Activated naive CD4-positive, alpha-beta T cell treated with anti-CD3 and anti-CD28 coated beads, Interleukin-2, amount 50 U/mL, for 16 hours (primary cell): ENCODE measurements at regions not wholly inside any gene's neighbourhood (a gene's known extent, or its start where the extent isn't known, plus 50 kb on each side); places are given as distances from the start of the nearest gene placed in this dataset.
"Not testable (repeated sequence)": the region's sequence is repeated elsewhere in the genome, so short reads cannot be mapped to it uniquely, and the experiment has no call there.

Experiments
- DNase-seq: peaks from one replicate; pipeline ENCODE4 v3.0.0-alpha.2; 2020

DNA sequence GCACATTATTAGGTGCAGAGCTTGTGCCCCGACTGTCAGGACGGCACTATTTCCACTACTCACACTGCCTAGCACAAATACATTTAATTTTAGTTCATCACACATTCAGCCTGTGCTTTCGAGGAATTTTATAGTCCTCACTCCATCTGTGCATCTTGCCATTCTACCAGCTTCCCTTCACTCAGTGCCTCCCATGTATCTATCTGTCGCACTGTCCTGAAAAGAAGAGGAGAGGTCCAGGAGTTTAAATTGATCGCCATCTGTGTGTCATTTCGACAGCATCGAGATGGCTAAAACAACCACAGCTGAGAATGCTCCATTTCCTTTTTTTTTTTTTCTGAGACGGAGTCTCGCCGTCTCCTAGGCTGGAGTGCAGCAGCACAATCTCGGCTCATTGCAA is 97.6 kb upstream of the FOXN3 start:
- no peak for DNase-seq

DNA sequence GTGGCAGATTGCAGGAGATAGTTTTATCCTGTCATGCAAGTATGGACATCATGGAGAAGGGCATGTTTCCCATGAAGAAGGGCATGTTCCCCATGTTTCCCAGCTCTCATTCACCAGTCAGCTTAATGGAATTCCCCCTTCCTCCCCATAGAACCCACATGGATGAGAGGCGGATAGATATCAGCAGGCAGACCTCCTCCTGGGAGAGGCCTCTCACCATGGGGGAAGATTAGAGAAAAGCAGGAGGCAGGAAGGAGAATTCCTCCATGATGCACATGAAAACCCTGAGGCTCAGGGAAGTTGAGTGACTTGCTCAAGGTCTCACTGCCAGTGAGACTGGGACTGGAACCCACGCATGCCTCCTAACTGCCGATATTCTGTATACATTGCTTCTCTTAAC is 92.9 kb upstream of the FOXN3 start:
- DNase-seq = no peak

DNA sequence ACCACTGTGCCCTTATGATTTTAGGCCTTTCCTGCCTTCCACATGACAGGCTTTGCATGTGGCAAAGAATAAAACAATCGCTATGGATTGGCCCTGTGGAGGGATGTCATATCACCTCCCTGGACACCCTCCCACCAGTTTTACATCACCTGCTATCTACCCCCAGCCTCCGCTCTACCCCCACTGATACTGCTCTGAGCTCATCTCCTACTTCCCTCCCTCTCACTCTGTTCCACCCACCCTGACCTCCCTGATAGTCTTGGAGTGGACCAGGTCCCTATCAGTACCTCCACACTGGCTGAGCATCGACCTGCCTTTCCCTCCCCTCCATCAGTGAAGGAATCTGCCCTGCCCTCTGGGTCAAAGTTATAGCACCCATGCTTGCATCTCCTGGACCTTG is 91.8 kb upstream of the FOXN3 start:
- DNase-seq = no peak

DNA sequence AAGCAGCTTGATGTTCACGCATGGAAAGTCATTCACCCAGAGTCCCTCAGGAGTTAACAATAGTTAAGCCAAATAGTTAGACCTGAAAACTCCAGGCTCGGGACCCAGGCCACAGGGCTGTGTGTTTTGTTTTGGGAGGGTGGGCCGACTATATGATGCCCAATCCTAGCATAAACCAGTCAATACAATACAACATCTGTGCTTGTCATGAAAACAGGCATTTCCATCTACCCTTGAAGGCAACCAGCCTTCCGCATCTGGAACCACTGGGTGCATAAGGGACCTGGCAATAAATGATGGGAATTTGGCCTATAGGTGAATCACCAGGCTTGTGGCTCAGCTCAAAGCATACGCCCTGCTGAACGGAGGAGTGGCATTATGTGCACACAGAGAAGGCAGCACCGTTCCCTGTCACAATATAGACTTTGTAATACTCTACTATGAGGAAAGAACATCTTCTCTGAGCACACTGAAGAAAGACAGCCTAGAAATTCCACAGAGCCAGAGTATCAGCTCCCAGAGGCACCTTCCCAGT is 91.0 kb upstream of the FOXN3 start:
- no peak for DNase-seq

DNA sequence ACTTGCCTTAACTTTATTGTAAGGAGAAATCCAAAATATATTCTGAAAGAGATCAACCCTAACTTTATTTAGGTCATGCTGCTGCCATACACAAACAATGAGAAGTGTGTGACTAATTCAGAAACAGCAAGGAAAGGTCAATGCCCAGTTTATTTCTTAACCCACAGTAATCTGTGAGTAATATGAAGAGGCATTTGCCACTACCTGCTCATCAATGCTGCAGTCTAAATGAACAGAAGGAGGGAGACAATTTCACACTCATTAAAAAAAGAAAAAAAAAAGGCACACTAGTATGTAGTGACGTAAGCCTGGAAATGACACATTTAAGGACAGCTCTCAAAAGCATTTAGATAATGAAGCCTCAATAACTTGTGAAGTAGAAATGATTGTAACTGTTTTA is 90.5 kb upstream of the FOXN3 start:
- no peak for DNase-seq

DNA sequence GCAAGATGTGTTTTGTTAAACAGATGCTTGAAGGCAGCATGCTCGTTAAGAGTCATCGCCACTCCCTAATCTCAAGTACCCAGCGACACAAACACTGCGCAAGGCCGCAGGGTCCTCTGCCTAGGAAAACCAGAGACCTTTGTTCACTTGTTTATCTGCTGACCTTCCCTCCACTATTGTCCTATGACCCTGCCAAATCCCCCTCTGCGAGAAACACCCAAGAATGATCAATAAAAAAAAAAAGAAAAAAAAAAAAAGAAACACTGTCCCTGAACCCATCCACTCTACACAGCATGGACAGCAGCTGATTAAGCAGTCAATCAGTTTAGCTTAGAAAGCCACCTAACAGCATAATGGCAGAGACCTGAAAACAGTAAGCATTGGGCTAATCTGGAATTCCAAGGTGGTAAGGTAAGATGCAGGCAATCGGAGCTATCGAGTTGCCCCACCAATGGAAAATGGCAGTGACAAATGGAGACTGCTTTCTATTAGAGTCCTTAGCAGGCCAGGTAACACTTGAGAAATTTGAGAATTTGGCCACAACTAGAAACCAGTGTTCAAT is 89.9 kb upstream of the FOXN3 start:
- DNase-seq = not testable (repeated sequence)

DNA sequence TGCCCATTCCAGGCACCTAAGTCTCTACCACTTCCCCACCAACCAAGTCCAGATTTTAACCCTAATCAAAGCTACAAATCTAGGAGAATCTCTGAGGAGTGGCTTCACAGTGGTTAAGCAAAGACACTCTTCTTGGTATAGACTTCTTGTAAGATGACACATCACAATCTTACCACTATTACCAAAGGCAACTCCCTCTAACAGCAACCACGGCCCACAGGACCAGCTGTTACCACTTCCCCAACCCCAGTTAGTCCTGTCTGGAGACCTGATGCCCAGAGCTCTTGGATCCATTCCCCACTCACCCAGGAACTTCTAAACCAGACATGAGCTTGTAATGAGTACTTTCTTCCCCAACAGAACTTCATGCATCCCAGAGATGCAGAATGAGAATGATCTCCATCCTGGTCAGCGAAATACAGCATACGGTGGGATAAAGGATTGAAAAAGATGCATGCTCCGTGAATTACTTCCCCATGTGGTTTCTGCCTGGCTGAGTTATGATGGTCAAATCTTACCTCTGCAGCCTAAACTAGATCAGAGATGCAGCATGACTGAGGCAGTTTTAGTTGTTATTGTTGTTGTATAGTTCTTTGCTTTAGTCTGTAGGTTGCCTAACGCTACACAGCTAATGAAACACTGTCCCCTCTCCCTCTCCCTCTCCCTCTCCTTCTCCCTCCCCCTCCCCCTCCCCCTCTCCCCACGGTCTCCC is 87.7 kb upstream of the FOXN3 start:
- no peak for DNase-seq

DNA sequence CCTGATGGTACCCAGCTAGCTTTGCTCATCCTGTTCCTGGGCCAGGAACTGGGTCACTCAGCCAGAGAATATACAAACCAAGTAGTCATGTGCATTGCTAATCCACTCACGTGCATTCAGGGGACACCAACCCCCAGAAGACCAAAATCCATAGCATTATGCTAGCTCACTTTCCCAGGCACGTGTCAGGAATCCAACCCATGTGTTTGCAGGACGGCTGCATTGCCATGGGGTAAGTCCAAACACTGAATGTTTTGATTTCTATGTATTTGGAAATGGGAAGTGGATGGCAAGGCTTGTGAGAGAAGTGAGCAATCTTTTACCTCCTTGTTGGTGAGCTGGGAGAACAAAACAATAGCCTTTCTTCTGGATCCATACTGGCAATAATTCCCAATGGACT is 87.1 kb upstream of the FOXN3 start:
- no peak for DNase-seq

DNA sequence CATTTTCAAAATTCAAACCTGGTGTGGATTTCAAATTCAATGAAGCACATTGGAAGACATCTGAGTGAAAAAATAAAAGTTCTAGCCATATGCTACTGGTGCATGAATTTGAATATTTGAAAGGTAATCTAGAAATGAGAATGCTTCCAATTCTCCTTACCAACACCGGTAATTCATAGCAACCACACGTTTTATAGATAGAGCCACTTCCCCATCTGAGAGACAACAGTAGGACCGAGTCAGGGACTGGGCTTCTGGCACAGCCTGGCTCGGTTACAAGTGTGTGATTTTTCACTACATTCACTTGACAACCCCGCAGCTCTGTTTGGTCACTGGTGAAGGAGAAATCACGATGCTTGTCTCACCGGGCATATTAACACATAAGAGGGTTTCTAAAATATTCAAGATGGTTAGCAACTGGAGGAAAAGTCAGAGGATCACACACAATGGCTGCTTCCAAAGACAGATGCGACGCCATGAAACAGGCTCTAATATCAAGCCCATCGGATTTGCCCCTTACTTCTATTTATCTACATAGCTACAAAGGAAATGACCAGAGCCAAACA is 86.5 kb upstream of the FOXN3 start:
- DNase-seq = no peak

DNA sequence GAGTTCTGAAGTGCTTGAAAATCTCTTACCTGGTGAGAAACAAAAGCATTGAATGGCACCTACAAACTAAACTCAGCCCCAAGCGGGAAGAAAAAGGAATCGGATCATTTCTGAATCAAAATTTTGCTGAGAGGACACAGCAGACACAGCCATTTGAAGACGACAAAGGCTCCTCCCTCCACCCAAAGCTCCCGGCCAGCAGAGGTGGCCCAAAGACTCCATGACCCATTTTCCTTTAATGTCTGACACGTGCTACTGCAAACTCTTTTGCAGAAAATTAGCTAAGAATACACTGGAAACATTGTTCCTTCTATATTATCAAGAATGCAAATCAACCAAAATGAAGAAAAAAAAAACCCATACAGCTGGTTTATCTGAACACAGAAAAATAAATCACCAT is 85.9 kb upstream of the FOXN3 start:
- no peak for DNase-seq

DNA sequence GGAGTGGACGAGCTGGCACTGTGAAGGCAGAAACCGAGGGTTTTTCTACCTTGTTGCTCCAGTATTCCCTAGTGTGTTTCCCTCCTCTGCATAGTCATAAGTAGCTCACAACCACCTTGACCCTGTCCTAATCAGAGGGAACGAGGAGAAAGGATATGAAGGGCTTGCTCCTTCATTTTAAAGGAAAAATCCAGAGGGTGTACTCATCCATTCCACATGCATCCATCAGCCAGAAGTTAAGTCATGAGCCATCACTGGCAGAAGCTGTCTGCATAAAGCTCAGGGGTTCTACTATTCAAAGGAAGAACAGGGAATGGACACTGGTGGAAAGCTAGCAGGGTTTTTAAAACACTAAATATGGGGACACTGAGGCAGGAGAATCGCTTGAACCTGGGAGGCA is 84.3 kb upstream of the FOXN3 start:
- DNase-seq = no peak

DNA sequence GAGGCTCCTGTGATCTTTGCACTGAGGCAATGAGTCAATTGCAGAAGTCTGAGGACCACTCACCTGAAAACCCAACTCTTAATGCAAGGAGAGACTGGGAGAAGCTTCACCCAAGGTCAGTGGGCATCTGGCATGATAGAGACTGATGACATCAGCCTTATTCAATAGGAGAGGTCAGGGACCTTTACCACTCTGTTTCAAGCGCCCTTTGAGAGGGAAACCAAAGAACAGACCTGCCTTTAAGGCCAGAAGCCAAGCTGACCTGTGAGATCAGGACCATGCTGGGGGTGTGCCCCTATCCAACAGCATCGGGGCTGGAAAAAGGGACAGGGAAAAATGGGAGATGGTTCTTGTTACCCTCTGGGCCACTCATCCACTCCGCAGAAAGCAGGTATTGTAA is 83.3 kb upstream of the FOXN3 start:
- no peak for DNase-seq

DNA sequence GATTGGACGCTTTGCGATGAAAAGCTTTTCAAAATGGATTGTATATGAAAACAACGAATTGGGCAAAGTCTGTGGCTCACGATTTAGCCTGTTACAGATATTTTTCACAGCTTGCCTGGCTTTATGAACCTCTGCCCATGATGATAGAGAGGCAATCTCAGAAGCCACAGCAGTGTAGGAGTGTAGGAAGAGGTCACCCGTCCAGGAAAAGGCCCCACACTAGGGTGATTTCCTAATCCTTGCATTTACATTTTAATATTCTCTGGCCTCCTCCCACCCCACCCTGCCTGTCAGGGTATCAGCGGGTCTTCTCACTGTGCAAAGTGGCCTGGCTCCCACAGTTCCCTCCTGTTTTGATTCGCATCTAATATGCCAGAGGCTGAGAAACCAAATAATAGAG is 81.8 kb upstream of the FOXN3 start:
- no peak for DNase-seq

DNA sequence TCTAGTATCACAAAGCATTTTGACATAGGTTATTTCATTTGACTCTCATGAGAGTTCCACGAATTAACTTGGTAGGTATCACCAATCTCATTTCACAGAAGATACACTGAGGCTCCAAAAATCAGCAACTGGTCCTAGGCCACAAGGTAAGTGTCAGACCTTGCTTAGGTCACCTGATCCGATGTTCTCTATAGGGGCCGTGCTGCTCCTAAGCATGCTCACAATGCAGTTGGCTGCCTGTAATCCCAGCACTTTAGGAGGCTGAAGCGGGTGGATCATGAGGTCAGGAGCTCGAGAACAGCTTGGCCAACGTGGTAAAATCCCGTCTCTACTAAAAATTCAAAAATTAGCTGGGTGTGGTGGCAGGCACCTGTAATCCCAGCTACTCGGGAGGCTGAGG is 78.7 kb upstream of the FOXN3 start:
- no peak for DNase-seq

DNA sequence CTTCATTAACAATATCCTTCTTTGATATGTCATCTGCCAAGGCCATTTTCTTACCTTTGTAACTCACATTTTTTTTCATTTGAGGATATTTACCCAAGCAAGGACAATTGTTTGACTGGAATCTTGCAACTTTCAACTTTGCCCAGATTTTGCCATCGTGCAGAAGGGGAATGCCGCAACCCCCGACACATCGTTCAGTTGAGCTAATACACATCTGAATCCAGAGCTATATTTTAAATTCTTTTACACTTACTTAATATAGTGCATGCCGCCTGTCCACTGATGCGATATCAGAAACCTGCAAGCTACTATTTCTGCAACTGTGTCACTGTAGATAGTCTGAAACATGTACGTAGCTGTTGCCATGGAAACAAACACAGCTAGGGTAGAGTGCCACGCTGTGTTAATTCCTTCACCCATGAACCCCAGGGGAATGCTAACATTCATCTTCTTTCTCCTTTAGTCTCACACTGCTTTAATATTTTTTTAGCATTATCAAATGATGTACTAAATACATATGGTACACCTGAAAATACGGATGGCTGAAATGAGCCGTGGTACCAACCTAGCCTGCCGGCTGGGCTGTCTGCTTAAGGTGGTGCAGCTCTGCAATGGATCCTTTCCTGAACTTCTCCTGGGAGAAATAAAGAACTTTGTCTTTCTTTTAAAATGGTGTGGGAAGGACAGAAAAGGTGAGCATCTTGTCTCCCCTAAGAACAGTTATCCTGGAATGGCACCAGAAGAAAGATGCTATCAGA is 77.0 kb upstream of the FOXN3 start:
- DNase-seq = no peak

DNA sequence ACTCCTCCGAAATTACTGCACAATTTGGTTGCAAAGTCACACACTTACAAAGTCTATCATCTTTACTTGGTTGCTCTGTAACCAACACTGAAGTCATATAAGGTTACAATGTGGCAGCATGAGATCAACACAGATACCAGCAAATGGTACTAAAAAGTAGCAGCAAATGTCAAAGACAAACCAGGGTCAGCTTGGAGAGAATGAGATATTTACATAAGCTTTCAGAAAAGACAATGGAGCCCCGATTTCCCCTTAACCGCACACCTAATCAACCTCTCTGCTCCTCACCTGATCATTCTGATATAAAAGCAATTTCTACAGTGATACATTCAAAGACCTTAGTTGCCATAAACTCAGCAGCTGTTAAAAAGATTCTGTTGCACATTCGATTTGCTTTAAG is 76.4 kb upstream of the FOXN3 start:
- DNase-seq = no peak

DNA sequence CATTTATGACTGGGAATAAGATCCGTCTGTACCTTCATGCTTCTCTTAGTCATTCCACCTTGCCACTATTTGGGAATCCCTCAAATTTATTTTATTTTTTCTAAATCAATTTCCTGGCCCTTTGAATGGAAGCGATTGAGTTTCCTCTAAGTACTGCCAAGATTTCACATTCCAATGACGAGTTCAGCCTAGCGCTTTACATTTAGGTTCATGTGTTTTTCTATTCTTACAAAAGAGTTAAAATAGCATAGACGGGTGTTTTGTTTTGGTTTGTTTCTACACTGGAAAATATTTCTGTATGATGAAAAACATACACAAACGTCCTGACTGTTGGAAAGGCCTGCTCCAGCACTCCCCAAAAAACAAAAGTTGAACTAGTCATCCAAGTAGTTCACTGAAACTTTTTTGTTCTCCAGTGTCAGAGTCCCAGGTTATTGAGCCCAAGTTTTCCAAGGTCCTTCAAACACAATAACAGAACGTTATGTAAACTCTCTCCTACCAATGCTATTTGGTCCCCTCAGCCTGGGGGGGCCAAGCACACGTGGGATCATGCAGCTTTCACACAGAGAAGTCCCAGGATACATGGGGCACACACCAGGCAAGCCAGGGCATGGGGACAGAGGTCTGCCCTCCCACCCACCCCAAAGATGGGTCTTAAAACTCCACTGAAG is 74.8 kb upstream of the FOXN3 start:
- no peak for DNase-seq

DNA sequence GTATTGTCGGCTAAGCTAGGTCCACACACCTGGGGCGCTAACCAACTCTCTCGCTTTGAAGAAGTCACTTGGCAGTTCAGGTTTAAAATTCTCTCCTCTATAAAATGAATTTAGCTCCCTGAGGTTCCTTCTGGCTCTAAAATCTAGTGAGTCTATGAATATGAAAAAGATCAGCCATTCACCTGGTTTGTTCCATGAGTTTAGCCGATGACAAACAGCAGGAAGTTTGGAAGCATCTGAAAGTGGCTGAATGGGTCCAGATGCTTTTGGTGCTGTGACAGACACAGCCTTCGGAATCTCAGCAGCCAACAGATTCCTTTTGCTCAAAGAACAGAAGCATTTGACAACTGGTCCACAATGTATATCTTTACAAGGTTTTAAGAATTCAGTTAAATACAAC is 73.4 kb upstream of the FOXN3 start:
- DNase-seq = no peak

DNA sequence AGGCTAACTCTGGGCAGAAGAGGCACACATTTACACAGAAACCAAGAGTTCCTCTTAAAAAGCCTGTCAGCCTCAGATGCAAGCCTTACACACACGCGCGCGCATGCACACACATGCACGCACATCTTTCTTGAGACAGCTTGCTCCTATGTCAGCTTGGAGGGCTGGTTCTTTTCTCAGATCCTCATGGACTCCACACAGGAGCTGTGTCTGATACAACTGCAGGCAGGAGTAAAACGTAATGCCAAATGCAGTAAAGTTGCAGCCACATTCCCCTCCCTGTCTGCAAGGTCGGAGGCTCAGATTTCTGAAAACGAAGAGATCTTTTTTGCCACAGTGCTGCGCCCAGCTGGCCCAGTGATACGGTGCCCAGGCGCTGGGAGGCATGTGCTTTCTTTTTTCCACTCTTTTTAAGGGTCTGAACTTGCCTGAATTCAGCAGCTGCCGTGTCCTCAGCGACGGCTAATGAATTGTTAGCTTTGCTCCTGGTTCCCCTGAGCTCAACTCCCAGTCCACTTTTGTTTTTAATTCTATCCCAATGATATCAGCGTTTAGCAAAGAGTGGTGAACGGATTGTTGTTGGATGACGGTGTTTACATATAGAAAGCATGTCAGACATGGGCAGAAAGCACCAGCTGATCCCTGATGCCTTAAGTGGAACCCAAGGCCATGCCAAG is 72.9 kb upstream of the FOXN3 start:
- no peak for DNase-seq

DNA sequence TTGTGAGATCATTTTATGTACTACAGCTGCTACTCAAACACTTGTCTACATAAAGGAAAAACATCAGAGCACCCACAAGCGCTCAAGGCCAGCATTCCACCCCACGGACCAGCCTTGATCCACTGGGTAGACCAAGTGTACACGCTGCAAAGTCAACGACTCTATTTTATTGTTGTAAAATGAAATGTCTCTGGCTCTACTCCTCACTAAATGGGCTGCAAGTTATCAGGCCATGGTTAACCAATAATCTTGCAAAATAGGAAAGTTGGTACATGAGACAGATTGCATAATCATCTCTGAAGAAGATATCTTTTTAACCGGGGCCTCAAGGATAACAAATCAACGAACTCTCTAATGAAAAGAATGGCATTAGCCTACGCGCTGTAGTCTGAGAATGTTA is 69.9 kb upstream of the FOXN3 start:
- DNase-seq = no peak

DNA sequence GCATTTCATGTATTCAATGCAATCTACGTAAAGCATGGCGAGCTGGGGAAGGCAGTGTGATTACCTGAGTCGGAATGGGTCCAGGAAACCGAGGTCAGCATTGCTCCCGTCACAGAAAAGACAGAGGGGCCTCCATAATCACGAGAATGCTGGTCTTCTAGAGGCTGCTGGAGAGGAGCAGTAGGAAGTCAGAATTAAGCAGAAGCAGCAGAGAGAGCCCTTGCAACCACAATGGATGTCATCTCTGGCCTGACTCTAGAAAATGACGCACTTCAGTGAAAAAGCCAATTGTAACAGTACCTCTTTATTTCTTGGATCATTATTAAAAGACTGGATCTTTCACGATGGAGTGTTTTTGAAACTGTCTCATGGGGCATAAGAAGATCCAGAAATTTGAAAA is 69.5 kb upstream of the FOXN3 start:
- no peak for DNase-seq

DNA sequence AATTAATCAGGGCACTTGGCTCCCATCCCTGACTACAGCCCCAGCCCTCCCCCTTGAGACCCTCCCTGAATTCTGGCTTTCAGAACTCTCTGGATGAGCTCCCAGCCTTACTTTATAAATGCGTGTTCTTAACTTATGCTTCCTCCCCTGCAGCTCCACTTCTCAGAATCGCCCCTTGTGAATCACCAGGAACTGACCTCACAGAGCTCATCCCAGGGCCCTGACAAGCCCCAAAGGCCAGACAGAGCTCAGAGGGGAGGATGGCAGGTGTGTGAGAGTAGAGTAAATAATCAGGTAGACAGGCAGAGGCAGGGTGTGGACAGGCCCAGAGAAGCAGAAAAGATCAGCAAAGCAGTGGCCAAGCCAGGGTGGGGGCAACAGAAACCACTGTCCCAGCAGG is 68.2 kb upstream of the FOXN3 start:
- DNase-seq = no peak
